GM18867 (cell line): ENCODE measurements at regions not wholly inside any gene's neighbourhood (a gene's known extent, or its start where the extent isn't known, plus 50 kb on each side); places are given as distances from the start of the nearest gene placed in this dataset.
"Not testable (repeated sequence)": the region's sequence is repeated elsewhere in the genome, so short reads cannot be mapped to it uniquely, and the experiment has no call there.

Source experiments
- ATAC-seq: cut with Tn5 transposase; IDR thresholded peaks from one replicate; pipeline ENCODE4 v1.9.1; 2021; ENCODE audit warnings: mild to moderate bottlenecking, moderate library complexity; ENCODE audit not compliant: unreplicated experiment

DNA sequence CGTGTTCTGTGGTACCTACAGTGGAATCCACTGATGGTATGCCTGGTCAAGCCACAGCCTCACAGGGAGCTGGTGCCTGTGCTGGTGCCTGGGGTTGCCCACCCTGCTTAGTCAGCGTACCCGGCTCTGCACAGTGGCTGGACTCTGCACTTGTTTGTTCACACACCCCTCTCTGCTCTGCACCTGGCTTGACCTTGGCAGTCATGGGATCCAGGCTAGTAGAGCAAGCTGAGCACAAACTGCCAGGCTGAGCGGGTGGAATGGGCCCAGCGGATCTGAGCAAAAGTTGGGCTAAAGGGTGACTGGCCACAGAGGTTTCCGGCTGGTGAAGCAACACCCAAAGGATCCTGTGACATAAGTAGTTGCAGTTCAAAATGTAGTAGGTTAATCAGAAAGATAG is 163.5 kb downstream of the CDH19 start:
- ATAC-seq, result no peak

DNA sequence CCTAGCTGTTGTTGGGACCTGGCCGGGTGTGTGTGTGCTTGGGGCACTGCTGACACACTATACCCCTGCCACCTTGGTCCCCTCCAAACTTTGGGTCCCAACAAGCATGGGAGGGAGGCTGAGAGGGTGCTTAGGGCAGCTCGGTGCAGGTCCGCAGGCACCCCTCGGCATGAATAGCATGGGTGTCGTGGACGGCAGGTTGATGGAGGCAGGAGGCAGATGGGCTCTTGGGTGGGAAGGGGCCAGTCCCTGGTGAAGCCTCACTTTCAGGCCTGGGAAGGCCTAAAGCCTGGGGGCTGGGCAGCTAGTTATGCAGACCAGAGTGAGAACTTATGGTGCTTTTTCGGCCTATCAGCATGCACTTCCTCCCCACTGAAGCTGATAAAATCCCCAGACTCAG is 164.2 kb downstream of the CDH19 start:
- no peak for ATAC-seq

DNA sequence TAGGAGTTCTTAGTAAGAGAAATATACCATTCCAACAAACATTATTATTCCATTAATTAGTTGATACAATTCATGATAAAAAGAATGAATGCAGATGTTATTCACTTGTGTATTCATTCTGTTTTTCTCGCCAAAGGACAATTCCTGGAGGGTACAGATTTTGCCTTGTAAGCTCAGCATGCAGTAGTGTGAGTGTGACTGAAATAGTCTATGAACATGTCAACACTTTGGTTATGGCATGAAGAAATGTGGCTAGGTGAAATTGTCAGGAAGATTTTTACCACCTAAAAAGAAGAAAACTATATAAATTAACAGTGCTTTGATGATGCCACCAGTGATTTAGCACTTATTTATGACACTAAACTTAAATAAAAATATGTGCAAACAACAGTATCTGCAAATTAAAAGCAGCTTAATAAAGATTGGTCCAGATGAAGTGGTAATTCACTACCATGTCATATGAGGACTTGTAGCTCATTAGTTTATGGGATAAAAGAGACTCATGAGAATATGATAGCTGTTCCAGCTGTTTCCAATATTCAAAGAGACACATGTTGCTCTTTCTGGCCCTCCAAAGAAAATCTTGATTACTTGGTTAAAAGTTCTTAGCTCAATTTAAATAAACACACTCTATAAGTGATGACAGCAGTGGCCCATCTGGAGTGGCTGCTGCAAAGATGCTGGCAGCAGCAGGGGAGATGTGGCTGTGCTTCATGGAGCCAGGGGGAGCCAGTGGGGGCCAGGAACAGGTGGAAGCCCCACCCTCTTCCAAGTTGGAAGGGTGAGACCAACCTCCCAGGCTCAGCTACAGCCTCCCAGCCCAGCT is 165.0 kb downstream of the CDH19 start:
- ATAC-seq, result no peak

DNA sequence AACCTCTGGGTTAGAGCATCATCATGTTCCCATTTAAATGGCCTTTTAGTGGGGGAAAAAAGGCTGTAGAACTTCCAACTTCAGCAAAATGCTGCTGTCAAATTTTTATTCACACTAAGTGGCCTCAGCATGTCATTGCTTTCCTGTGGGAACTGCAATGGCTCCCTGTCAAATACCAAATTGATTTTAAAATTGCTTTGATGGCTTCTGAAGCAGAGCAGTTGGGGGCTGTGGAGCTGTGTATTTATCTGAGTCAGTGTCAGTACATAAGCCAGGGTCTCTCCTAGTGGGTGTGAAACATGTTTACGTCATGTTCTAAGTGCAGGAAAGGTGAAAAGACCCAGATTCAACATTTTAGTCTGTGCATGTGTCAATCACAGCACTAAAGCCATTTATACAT is 171.3 kb downstream of the CDH19 start:
- no peak for ATAC-seq

DNA sequence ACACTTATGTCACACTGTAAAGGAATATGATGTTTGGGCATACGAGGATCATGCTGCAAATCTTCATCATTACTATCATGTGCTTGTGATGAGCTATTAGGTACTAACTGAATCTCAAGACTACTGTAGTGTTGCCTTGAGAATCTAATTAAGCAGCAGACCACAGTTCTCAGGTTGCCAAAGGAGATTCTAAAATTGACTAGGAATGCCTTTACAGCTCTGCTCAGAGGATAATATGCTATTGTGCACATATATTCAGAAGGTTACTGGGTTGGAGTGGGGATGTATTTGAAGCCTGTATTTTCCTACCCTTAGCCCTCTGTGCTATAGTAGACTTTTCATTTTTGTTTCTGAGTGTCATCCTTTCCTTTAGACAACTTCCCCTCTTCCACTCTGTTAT is 175.1 kb downstream of the CDH19 start:
- ATAC-seq, result no peak

DNA sequence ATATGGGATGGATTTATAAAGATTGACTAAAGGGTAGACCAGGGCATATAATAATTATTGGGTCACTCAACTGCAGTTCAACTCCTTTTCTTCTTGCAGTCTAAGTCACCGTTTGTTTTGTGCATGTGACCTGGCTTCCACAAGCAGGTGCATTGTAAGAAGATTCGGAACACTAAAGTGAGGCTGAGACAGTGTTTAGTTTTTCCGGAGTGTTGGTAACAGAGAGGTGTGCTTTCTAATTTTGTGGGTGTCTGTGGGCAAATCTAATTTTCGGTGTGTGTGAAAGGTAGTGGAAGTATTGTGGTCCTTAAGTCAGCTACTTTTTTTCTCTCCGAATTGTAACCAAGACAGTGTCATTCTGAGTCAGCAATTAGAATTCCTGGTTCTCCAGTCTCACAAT is 184.5 kb downstream of the CDH19 start:
- no peak for ATAC-seq

GRCh38 chr18:66410692-66411091 is 193.2 kb downstream of the CDH19 start:
- no peak for ATAC-seq

DNA sequence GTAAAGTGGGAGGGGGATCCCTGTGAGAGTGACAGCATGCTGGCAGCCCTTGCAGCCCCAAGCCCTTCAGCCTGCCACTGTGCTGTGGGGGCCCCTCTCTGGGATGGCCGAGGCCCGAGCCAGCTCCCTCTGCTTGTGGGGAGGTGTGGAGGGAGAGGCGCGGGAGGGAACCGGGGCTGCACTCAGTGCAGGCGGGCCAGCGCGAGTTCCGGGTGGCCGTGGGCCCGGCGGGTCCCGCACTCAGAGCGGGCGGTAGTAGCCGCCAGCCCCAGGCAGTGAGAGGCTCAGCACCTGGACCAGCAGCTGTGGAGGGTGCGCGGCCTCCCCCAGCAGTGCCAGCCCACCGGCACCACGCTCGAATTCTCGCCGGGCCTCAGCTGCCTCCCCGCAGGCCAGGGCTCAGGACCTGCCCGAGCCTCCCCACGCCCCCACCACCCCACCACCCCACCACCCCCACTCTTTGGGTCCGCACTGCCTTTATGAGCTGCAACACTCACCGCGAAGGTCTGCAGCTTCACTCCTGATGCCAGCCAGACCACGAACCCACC is 208.1 kb downstream of the CDH19 start:
- no peak for ATAC-seq

- no peak for ATAC-seq
These were observed 210.4 kb downstream of the CDH19 start for GRCh38 chr18:66393463-66393862.

DNA sequence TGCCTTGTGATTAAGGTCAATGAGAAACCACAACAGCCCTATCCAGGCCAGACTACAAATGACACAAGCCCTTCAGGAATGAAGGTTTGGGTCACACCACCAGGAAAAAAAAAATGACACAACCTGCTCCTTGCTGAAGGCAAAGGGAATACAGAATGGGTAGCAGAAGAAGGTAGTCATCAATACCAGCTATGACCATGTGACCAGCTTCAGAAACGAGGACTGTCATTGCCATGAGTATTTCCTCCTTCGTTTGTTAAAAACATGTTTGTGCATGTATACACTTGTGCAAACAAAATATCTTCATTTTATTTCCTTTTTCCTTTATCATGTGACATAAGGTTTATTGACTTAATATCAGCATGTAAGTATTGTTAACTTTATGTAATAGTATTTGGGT is 226.6 kb downstream of the CDH19 start:
- no peak for ATAC-seq

GRCh38 chr18:66375391-66375790 is 228.5 kb downstream of the CDH19 start:
- not testable (repeated sequence) for ATAC-seq

DNA sequence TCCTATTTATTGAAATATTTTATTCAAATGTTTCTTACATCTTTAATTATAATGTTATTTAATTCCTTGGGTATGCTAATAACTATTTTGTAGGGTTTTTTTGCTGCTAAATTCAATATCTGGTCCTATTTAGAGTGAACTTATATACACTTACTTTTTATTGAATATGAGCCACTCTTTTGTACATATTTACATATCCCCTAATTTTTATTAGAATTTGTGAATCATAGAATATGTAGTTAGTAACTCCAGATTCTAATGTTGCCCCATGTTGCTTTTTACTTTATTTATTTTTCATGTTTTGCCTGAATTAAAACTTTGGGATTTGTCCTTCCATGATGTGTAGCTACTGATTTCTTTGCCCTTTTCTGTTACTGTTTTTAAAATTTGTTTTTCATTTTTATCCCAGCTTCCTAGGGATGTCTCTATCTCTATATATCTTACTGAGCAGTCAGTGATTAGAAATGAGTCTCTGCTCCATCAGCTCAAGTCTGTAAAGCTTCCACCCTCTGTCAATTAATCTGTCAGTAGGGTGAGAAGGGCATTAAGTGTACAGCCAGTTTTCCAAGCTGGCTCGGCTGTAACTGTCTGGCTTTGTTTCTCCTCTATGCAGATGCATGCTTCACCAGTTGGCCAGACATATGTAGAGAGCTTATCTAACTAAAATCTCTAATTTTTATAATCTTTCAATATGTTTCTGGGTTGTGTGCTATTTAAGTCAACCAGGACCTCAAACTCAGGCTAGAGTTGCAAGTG is 256.9 kb downstream of the CDH19 start:
- ATAC-seq, result no peak

DNA sequence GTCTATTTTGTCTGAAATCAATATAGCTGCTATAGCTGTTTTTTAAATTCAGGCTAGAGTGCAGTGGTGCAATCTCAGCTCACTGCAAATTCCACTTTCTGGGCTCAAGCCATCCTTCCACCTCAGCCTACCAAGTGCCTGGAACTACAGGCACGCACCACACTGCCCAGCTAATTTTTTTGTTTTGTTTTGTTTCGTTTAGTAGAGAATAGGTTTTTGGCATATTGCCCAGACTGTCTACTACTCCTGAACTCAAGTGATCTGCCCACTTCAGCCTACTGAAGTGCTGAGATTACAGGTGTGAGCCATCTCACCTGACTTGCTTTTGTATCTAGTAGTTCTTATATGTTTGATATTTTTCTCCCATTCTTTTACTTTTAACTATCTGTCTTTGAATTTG is 259.7 kb downstream of the CDH19 start:
- no peak for ATAC-seq

DNA sequence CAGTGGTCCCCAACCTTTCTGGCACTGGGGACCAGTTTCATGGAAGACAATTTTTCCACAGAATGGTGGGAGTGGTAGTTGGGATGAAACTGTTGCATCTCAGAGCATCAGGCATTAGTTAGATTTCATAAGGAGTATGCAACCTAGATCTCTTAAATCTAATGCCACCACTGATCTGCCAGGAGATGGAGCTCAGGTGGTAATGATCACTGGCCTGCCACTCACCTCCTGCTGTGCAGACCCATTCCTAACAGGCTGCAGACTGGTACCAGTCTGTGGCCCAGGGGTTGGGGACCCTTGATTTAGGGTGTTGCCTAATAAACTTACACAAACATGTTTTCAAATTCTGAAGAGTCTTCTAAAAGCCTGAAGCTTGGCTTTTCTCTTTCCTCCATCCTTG is 261.3 kb downstream of the CDH19 start:
- no peak for ATAC-seq

GRCh38 chr18:66334534-66334933 is 269.4 kb downstream of the CDH19 start:
- no peak for ATAC-seq

GRCh38 chr18:66329716-66330115 is 274.2 kb downstream of the CDH19 start:
- ATAC-seq, result no peak

GRCh38 chr18:66328296-66328878 is 275.5 kb downstream of the CDH19 start:
- no peak for ATAC-seq

- ATAC-seq, result no peak
These were observed 278.6 kb downstream of the CDH19 start for GRCh38 chr18:66325251-66325650.

DNA sequence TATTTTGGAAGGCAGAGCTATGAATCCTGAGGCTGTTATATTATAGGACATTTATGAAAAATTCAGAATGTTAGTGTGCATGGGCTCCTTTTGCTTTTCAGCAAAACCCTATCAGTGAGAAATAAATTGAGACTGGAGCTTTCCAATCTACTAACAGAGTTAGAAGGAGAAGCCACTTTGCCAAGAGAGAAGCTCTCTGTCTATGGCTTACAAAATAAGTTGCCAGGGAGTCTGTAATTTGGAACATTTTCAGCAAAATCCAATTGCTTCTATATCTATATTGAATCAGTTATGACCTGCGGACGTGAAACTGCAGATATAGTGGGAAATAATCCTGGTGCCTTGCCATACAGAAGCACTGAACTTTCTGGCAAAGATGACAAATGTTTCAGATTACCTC is 279.3 kb downstream of the CDH19 start:
- ATAC-seq, result no peak

GRCh38 chr18:66317243-66318090 is 286.4 kb downstream of the CDH19 start:
- ATAC-seq, result no peak

GRCh38 chr18:66316701-66317100 is 287.2 kb downstream of the CDH19 start:
- no peak for ATAC-seq
